ENCODE measurements at regions not wholly inside any gene's neighbourhood (a gene's known extent, or its start where the extent isn't known, plus 50 kb on each side); places are given as distances from the start of the nearest gene placed in this dataset.

- intact Hi-C loops (cut with DNase I), result no loop called here
- H3K27me3 ChIP-seq, result no peaks in the 10 kb centered on the region
- TF ChIP-seq EP300 (IDR thresholded peaks at IDR 0.05), result no peak
- TF ChIP-seq, protein P1, sequence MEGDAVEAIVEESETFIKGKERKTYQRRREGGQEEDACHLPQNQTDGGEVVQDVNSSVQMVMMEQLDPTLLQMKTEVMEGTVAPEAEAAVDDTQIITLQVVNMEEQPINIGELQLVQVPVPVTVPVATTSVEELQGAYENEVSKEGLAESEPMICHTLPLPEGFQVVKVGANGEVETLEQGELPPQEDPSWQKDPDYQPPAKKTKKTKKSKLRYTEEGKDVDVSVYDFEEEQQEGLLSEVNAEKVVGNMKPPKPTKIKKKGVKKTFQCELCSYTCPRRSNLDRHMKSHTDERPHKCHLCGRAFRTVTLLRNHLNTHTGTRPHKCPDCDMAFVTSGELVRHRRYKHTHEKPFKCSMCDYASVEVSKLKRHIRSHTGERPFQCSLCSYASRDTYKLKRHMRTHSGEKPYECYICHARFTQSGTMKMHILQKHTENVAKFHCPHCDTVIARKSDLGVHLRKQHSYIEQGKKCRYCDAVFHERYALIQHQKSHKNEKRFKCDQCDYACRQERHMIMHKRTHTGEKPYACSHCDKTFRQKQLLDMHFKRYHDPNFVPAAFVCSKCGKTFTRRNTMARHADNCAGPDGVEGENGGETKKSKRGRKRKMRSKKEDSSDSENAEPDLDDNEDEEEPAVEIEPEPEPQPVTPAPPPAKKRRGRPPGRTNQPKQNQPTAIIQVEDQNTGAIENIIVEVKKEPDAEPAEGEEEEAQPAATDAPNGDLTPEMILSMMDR (IDR thresholded peaks at IDR 0.05), result no peak
- no peak for TF ChIP-seq POLR2A (IDR thresholded peaks at IDR 0.05)
- 84 to 87% (median 86%) methylated on average over 5 of the region's 5 CpGs for WGBS, 3 donors
- no peak overlapping the region for H3K27ac ChIP-seq
- H3K4me3 ChIP-seq, result no peak overlapping the region
- no peaks in the 10 kb centered on the region for H3K9me3 ChIP-seq
- H3K4me1 ChIP-seq (ENCODE audit: insufficient read depth), result peaks cover 5% of the 10 kb centered on the region
- H3K36me3 ChIP-seq, result no peaks in the 10 kb centered on the region
- DNase-seq, result no peak
Measured at GRCh38 chr5:34499001-34499734, 157.0 kb upstream of the RAI14 start.

GRCh38 chr5:34500236-34500847, 155.8 kb upstream of the RAI14 start:
- DNase-seq, result no peak
- Histone ChIP-seq H3K36me3 (no peaks in the 10 kb centered on the region), H3K27ac (no peak overlapping the region), H3K4me1 (ENCODE audit: insufficient read depth) (peaks cover 5% of the 10 kb centered on the region), H3K4me3 (no peak overlapping the region), H3K9me3 (no peaks in the 10 kb centered on the region), H3K27me3 (no peaks in the 10 kb centered on the region)
- TF ChIP-seq, protein P1 (IDR thresholded peaks at IDR 0.05), result no peak
- TF ChIP-seq EP300 (IDR thresholded peaks at IDR 0.05), result no peak
- no peak for TF ChIP-seq POLR2A (IDR thresholded peaks at IDR 0.05)
- WGBS, 3 donors, result 77 to 81% (median 77%) methylated on average over 9 of the region's 9 CpGs
- intact Hi-C loops (cut with DNase I), result no loop called here

GRCh38 chr5:34501016-34501415, 155.1 kb upstream of the RAI14 start:
- Histone ChIP-seq H3K4me3 (no peak overlapping the region), H3K27me3 (no peaks in the 10 kb centered on the region), H3K9me3 (no peaks in the 10 kb centered on the region), H3K27ac (no peak overlapping the region), H3K36me3 (no peaks in the 10 kb centered on the region), H3K4me1 (ENCODE audit: insufficient read depth) (peaks cover 5% of the 10 kb centered on the region)
- DNase-seq, result no peak
- intact Hi-C loops (cut with DNase I), result no loop called here
- WGBS, 3 donors, result 65 to 67% (median 66%) methylated on average over 2 of the region's 2 CpGs
- TF ChIP-seq EP300 (IDR thresholded peaks at IDR 0.05) (no peak), POLR2A (IDR thresholded peaks at IDR 0.05) (no peak)
- TF ChIP-seq, protein P1 (IDR thresholded peaks at IDR 0.05), result no peak

DNA sequence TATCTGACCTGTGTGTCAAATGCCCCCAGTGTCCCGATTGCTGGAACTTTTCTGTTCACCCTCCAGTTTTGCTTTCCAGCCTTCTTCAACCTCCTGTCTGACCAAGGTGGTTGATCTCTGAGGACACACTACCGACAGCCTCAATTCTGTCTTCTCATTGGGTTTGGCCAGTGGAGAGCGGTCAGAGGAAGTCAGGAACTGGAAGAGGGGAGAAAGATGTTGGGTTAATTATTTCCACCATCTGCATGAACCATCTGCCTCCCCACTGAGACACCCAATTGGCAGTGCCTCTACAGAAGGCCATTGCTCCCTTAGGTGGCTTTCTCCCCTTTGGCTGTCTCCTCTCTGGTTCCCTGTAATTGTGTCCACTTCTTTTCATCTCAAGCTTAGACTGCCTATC, 154.3 kb upstream of the RAI14 start:
- no peak for DNase-seq
- H3K4me1 ChIP-seq (ENCODE audit: insufficient read depth), result peaks cover 5% of the 10 kb centered on the region
- TF ChIP-seq, protein P1 (IDR thresholded peaks at IDR 0.05), result no peak
- TF ChIP-seq EP300 (IDR thresholded peaks at IDR 0.05), result no peak
- TF ChIP-seq POLR2A (IDR thresholded peaks at IDR 0.05), result no peak
- WGBS, 3 donors, result 95 to 97% (median 96%) methylated on average over 3 of the region's 3 CpGs
- H3K36me3 ChIP-seq, result no peaks in the 10 kb centered on the region
- H3K27ac ChIP-seq, result no peak overlapping the region
- intact Hi-C loops (cut with DNase I), result no loop called here
- H3K27me3 ChIP-seq, result no peaks in the 10 kb centered on the region
- no peaks in the 10 kb centered on the region for H3K9me3 ChIP-seq
- no peak overlapping the region for H3K4me3 ChIP-seq

All from ovary (tissue), 7 donors.